Heart right ventricle (tissue), 16 donors: ENCODE measurements at regions not wholly inside any gene's neighbourhood (a gene's known extent, or its start where the extent isn't known, plus 50 kb on each side); places are given as distances from the start of the nearest gene placed in this dataset.

Experiments
- ATAC-seq, 8 donors: fragments of 200-7000 bp; cut with Tn5 transposase; one replicate each; pipeline ENCODE4 v1.9.1; 2020; ENCODE audit warnings: mild to moderate bottlenecking in 8 of 8, moderate library complexity in 8 of 8, moderate number of reproducible peaks in 1 of 8
- DNase-seq, 2 donors: peaks; one replicate each; pipeline ENCODE4 v3.0.0-alpha.2; 2020
- H3K27ac ChIP-seq, 10 donors: fragments of 200-600 bp; sonication (generic) in 2 of 10; one replicate each; pipeline versions ENCODE4 v1.5.0 to v1.8.0; 2020 to 2022; ENCODE audit warnings: mild to moderate bottlenecking in 3 of 10
- H3K27me3 ChIP-seq, 7 donors: fragments of 200-600 bp; one replicate each; pipeline ENCODE4 v1.8.0; 2021 to 2022; ENCODE audit warnings: mild to moderate bottlenecking in 2 of 7
- H3K36me3 ChIP-seq, 9 donors: fragments of 200-600 bp; sonication (generic) in 1 of 9; one replicate each; pipeline versions ENCODE4 v1.5.0 to v1.8.0; 2020 to 2022; ENCODE audit warnings: mild to moderate bottlenecking in 2 of 9
- H3K4me1 ChIP-seq, 9 donors: fragments of 200-600 bp; sonication (generic) in 1 of 9; one replicate each; pipeline versions ENCODE4 v1.5.0 to v1.8.0; 2020 to 2022; ENCODE audit warnings: mild to moderate bottlenecking in 4 of 9
- H3K4me3 ChIP-seq, 10 donors: fragments of 200-600 bp; sonication (generic) in 2 of 10; one replicate each; pipeline versions ENCODE4 v1.5.0 to v1.8.0; 2020 to 2022; ENCODE audit warnings: mild to moderate bottlenecking in 7 of 10, moderate library complexity in 2 of 10
- H3K9me3 ChIP-seq, 11 donors: fragments of 200-600 bp in 10 of 11; sonication (generic) in 2 of 11; one replicate each; pipeline versions ENCODE4 v1.5.0 to v1.8.0; 2013 to 2022; ENCODE audit warnings: mild to moderate bottlenecking in 2 of 11, control low read depth in 1 of 11, moderate library complexity in 1 of 11
- CTCF ChIP-seq, 9 donors: fragments of 200-600 bp; sonication (generic) in 2 of 9; IDR thresholded peaks; one replicate each; pipeline versions ENCODE4 v1.5.0 to v1.8.0; 2021 to 2022; ENCODE audit warnings: antibody characterized with exemption in 9 of 9, mild to moderate bottlenecking in 5 of 9, moderate library complexity in 1 of 9
- WGBS, 2 donors: extraction: QIAGEN DNeasy Blood & Tissue Kit; methylation state at CpG; one replicate each; pipeline ENCODE4 v1.1.7; 2013; ENCODE audit warnings: inconsistent platforms in 1 of 2; 5-methylcytosine and 5-hydroxymethylcytosine counted together
- intact Hi-C, 10 donors: fragments of 100-400 bp; cut with DNase I; formaldehyde crosslinking; loops; one replicate each; pipeline versions ENCODE4 v1.11.1 to v1.14.2; 2022
- donor health status: Arrhythmogenic right ventricular cardiomyopathy.
- donor health status: ischemic (EF 13 %, LVEDD 7.1; RV severe dilation, severe dysfunction).
- donor health status: healthy with polysubstance abuse.
- donor health status: DM: no; HTN: yes; CAD: no.
- donor health status: DM: no; HTN: no; CAD: no.
- donor health status: ischemic (EF 25% LVEDD 6.9; RV normal size, moderate dysfunction).
- donor health status: ischemic (EF 25% LVEDD 5.7; RV mildly dilated, moderate dysfunction).
- donor health status: healthy.
- donor health status: DM: yes; HTN: yes; CAD: no.
- donor health status: Ischemic cardiomyopathy.
- donor health status: ischemic (EF 35%, LVEDD 5.7; RV mildly dilated, moderate dysfunction).
- donor health status: nonischemic (EF 11% LVEDD 7.7; RV severe dilation, severe dysfunction).
- donor health status: DM: yes; HTN: yes; CAD: no.
- donor health status: PGD.
- donor health status: ischemic (EF 29% LVEDD 5.4; RV normal size, mild dysfunction).
- donor health status: nonischemic (EF 23%, LVEDD 6.1; RV moderate dilation, normal function).

DNA sequence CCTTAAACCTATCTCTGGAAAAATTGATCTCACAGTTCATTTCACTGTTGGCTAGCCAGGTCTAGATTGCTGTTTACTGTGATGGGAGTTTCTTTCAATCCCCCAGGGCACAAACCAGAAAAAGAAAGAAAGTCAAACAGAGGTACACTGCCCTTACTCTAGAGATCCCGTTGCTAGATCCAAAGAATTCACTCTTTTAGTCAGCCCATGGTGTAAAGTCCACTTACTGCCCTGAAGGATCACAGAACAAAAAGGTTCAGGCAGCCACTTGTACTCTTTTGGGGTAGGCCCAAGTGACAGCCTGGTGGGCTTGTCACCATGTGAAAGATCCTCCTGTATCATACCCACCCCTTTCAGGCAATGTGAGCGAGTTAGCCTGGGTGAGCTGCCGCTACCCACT lies 162.6 kb upstream of the CCDC179 start:
- no peak overlapping the region for H3K27ac ChIP-seq
- H3K36me3 ChIP-seq, result no peaks in the 10 kb centered on the region
- no peaks in the 10 kb centered on the region for H3K27me3 ChIP-seq
- intact Hi-C loops, result no loop called here
- H3K4me1 ChIP-seq, result no peaks in the 10 kb centered on the region
- no peak overlapping the region for H3K4me3 ChIP-seq
- no peak for TF ChIP-seq CTCF (IDR thresholded peaks at IDR 0.05)
- DNase-seq, result no peak
- no peaks in the 10 kb centered on the region for H3K9me3 ChIP-seq
- no peak for ATAC-seq
- WGBS, 2 donors, result 94 to 96% methylated on average over 3 of the region's 3 CpGs

DNA sequence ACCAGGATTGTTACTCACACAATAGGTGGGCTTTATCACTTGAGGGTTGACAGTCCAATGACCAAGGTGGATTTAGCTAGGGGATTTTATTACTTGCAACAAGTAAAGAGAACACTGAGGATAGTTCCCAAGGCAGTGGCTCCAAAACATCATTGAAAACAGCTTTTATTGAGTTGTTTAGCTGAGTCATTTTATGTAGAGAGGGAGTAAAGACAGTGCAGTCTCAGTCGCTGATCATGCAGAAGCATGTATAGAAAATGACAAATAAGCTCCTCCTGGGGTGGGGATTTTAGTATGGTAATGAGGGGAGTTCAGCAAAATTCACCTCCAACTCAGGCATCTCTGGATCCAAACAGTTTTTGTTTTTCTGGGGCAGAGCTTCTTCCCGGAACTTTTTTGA lies 163.0 kb upstream of the CCDC179 start:
- ATAC-seq, result no peak
- intact Hi-C loops, result no loop called here
- Histone ChIP-seq H3K9me3 (no peaks in the 10 kb centered on the region), H3K27ac (no peak overlapping the region), H3K36me3 (no peaks in the 10 kb centered on the region), H3K27me3 (no peaks in the 10 kb centered on the region), H3K4me1 (no peaks in the 10 kb centered on the region), H3K4me3 (no peak overlapping the region)
- TF ChIP-seq CTCF (IDR thresholded peaks at IDR 0.05), result no peak
- no peak for DNase-seq
- WGBS, 2 donors, result 86 to 89% methylated on average over 2 of the region's 2 CpGs

DNA sequence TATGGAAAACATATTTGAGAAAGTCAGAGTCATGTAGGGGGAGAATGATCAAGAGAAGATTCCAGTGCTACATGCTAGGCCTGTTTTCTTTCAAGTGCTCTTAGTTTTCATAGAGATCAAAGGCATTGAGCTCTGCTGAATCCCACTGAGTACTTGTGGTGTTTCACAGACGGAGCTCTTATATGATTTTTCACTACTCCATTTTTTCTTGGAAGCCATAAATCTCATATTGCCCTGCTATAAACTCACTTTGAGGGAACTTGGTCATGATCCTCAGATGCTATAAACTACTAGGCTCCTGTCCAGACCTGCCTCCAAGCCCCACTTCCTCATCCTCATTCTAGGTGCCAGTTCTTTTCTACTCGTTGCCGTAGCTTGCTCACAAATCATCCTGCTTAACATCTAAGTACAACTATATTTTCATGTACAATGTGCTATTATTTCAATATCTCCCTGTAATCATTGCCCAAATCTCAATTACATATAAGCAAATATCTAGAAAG lies 180.8 kb upstream of the CCDC179 start:
- H3K36me3 ChIP-seq, result no peaks in the 10 kb centered on the region
- no peak overlapping the region for H3K4me3 ChIP-seq
- no peaks in the 10 kb centered on the region for H3K27me3 ChIP-seq
- ATAC-seq (no peak), DNase-seq (no peak)
- intact Hi-C loops, result no loop called here
- H3K27ac ChIP-seq, result no peak overlapping the region
- H3K9me3 ChIP-seq, result no peaks in the 10 kb centered on the region
- no peaks in the 10 kb centered on the region for H3K4me1 ChIP-seq
- WGBS, 2 donors, result 84 to 88% methylated on average over 3 of the region's 3 CpGs
- no peak for TF ChIP-seq CTCF (IDR thresholded peaks at IDR 0.05)

DNA sequence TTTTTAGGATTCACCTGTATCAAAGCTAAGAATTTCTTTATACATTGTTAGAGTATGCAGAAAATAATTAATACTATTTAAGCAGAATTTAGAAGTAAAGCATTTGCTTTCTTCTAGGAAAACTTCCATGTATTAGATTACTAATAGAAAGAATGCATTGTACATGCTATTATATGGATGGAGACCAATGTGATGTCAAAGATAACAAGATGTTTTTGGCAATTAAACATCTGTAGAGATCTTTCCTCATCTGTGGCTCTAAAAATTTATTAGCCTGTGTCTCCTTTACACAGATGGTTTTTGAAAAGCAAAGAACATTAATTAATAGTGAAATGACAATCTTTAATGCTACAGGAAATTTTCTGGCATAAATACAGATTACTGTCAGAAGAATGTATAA lies 198.4 kb upstream of the CCDC179 start:
- Histone ChIP-seq H3K4me3 (no peak overlapping the region), H3K36me3 (no peaks in the 10 kb centered on the region), H3K27ac (no peak overlapping the region), H3K27me3 (no peaks in the 10 kb centered on the region), H3K9me3 (no peaks in the 10 kb centered on the region), H3K4me1 (no peaks in the 10 kb centered on the region)
- intact Hi-C loops, result no loop called here
- ATAC-seq, result no peak
- TF ChIP-seq CTCF (IDR thresholded peaks at IDR 0.05), result no peak
- no peak for DNase-seq

- Histone ChIP-seq H3K9me3 (no peaks in the 10 kb centered on the region), H3K4me3 (no peak overlapping the region), H3K27ac (no peak overlapping the region), H3K4me1 (no peaks in the 10 kb centered on the region), H3K36me3 (no peaks in the 10 kb centered on the region), H3K27me3 (no peaks in the 10 kb centered on the region)
- TF ChIP-seq CTCF (IDR thresholded peaks at IDR 0.05), result no peak
- no peak for ATAC-seq
- DNase-seq, result no peak
- intact Hi-C loops, result no loop called here
Measured at GRCh38 chr11:23063276-23063675, 203.0 kb upstream of the CCDC179 start.
